Ovary (tissue), 3 donors: ENCODE measurements at regions not wholly inside any gene's neighbourhood (a gene's known extent, or its start where the extent isn't known, plus 50 kb on each side); places are given as distances from the start of the nearest gene placed in this dataset.

ENCODE experiments used
- EP300 ChIP-seq: sonication (generic); formaldehyde crosslinking; IDR thresholded peaks from one replicate; pipeline ENCODE4 v1.6.1; 2017; ENCODE audit warnings: antibody characterized with exemption
- TF ChIP-seq, protein P1 (sequence below), 3 donors: fragments of 450-650 bp in 2 of 3; fragments of 200-600 bp in 1 of 3; IDR thresholded peaks; one replicate each; pipeline versions ENCODE4 v1.5.1 to v1.8.0; 2016 to 2022; ENCODE audit warnings: antibody characterized with exemption in 3 of 3, mild to moderate bottlenecking in 1 of 3
- donor health status: DM: no; HTN: no; CAD: no.

DNA sequence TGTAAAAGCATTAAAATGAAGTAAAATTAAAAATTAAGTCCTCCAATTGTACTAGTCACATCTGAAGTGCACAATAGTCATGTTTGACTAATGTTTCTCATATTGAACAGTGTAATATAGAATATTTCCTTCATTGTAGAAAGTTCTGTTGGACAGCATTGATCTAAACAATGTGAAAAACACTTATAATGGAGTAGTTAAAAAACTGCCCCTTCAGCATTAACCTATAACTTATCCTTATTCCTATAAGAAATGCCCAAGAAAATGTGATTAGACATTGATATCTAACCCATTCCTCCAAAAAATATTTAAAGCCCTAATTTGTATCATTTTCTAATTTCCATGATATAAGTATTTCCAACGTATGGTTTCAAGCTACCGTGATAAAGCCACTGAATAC is 210.7 kb downstream of the RASSF9 start:
- TF ChIP-seq, protein P1, sequence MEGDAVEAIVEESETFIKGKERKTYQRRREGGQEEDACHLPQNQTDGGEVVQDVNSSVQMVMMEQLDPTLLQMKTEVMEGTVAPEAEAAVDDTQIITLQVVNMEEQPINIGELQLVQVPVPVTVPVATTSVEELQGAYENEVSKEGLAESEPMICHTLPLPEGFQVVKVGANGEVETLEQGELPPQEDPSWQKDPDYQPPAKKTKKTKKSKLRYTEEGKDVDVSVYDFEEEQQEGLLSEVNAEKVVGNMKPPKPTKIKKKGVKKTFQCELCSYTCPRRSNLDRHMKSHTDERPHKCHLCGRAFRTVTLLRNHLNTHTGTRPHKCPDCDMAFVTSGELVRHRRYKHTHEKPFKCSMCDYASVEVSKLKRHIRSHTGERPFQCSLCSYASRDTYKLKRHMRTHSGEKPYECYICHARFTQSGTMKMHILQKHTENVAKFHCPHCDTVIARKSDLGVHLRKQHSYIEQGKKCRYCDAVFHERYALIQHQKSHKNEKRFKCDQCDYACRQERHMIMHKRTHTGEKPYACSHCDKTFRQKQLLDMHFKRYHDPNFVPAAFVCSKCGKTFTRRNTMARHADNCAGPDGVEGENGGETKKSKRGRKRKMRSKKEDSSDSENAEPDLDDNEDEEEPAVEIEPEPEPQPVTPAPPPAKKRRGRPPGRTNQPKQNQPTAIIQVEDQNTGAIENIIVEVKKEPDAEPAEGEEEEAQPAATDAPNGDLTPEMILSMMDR (IDR thresholded peaks at IDR 0.05): no peak
- no peak for TF ChIP-seq EP300
